SHP77 treated with DMSO at 0.1 percent for 48 hours (cell line): ENCODE measurements at regions not wholly inside any gene's neighbourhood (a gene's known extent, or its start where the extent isn't known, plus 50 kb on each side); places are given as distances from the start of the nearest gene placed in this dataset.
"Not testable (repeated sequence)": the region's sequence is repeated elsewhere in the genome, so short reads cannot be mapped to it uniquely, and the experiment has no call there.

ENCODE experiments used
- DNase-seq: peaks from one replicate; lab custom pipeline; 2025; lab: John Stamatoyannopoulos, UW

GRCh38 chr7:9919-10318 lies 182.5 kb upstream of the FAM20C start:
- not testable (repeated sequence) for DNase-seq

DNA sequence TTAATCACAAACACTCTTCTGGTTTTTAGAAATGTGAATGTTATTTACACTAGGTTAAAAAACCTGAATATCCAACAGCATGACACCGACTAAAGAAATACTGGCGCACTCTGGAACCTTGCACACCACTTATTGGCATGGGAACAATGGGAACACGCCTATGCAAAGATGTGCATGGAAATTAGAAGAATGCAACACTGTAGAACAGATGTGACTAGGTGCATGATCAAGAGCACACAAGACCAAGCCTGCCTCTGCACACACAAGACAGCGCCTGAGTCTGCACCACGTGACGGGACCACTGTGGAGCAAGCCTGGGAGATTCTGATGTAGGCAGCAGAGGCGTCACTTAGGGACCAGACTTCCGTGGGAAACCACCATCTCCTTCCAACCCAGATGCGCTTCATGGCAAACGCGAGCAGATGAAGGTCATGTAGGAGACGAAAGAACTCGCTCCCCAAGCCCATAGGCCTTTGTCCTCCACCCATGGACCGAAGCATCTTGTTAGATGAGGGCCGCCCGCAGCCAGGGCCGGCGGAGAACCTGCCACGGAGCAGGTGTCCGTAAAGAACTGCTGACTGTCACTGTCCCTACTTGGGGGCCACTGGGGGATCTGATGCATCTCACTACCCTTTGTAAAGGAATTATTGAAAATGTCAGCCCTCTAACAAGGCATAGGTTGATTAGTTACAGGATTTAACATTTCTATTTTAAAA lies 159.6 kb upstream of the FAM20C start:
- not testable (repeated sequence) for DNase-seq

GRCh38 chr7:35121-35541 lies 157.2 kb upstream of the FAM20C start:
- not testable (repeated sequence) for DNase-seq

- not testable (repeated sequence) for DNase-seq
Measured at GRCh38 chr7:36539-36938, 155.8 kb upstream of the FAM20C start.

- not testable (repeated sequence) for DNase-seq
Measured at GRCh38 chr7:37656-38055, 154.7 kb upstream of the FAM20C start.

DNA sequence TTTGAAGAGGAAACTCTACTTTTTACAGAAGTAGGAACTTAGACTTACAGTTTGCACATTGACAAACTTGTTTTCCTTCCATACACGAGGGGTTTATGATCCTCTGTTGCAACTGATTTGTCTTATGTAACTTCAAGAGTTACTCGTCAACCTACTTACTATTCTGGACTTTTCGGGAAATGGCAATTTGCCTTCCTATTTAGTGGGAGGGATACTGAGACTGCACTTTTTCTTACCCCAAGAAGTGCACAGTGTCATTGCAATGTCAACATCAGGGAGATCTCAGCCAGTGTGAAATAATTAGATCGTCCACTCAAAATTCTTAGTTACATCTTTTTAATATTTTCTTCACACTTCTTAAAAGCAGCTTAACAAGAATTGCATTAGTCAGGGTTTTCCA lies 153.9 kb upstream of the FAM20C start:
- not testable (repeated sequence) for DNase-seq

DNA sequence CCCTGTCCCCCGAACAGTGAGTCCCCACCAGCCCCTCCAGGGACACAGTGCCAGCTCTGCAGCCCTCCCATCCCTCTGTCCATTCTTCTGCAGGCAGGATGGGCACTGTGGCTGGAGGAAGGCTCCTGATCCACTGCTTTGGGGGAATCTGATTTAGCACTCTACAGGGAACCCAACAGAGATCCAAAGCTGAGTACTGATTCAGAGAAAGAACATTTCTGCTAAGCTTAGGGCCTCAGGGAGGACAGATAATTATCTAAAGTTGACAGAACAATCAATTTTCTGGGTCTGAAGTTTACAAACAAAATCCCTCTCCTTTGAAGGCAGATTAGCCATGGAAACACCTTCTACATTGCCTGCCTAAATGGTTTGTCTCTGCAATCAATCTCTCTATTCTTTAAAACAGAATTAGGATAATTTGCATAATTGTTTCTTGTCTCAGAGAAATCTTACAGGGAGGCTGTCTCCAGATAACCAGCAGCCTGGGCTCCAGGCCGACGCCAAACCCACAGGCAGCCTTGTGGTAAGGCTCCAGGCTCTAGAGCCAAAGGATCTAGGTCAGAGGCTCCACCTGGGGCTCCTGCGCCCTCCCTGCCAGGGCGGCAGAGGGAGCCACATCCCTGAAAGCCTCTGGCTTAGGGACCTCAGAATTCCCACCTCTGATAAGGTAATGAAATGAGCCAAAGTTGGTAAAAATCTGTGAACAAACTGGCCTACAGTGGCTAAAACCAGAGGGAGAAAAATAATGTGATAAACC lies 152.2 kb upstream of the FAM20C start:
- not testable (repeated sequence) for DNase-seq

DNA sequence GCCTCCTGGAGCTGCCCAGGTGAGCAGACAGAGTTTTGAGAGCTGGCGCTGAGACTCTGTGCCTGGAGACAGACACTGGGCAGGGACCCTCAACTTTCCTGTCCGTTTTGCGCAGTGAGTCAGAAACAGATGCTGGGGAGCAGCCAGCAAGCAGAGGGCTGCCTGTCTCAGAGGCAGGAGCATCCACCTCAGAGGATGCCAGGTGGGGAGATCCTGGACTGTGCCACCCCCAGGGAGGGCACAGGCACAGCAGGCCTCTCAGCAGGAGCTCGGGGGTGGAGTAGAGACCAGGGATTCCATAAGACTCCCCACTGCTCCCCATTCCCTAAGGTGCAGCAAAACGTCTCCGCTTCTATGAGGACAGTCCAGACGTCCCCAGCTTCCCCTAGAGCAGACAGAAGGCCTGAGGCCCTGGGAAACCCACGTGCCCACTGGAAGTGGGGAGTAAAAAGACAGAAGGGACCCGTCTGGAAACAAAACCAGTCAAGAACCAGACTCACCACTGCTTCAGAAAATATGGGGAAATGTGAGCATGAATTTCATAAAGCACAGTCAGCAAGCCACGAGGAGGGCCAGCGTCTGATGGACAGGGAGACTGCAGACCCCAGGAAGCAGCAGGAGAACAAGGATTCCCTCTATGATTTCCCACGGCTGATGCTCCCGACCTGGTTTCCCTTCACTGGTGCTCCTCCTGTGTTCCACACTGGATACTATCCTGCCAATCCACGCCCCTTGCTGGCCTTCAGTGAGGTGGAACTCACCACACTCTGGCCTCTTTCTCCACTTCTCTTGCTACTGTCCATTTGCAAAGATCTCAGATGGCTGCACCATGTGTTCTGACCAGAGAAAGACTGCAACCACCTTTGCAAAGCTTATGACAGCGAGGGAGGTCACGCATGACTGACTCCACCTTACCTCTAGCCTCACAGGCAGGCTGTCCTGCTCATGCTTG lies 151.3 kb upstream of the FAM20C start:
- DNase-seq, result no peak

DNA sequence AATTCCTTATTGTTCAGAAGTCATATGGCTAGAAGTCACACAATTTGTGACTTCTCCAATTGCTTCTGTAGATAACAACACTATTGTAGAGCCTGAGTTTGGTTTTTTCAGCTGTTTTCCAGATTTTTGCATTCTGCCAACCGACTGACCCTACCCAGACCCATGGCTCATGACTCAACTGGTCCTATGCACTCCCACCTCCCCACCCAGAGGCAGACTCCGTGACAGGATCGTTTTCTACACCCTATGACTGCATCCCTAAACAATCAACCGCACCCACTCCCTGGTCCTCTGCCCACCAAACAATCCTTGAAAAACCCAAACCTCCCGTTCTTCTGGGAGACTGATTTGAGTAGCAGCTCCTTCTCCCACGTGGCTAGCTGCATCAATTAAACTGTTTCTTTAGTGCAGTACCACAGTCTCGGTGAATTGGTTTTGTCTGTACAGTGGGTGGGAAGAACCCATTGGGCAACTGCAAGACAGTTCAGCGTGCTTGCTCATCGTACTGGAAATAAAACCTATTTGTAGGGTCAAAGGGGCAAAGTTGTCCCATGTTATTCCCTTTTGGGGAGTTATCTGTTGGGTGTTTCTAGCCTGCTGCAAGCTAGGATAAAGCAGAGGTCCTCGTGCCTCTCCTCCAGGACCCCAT lies 150.3 kb upstream of the FAM20C start:
- DNase-seq, result no peak

DNA sequence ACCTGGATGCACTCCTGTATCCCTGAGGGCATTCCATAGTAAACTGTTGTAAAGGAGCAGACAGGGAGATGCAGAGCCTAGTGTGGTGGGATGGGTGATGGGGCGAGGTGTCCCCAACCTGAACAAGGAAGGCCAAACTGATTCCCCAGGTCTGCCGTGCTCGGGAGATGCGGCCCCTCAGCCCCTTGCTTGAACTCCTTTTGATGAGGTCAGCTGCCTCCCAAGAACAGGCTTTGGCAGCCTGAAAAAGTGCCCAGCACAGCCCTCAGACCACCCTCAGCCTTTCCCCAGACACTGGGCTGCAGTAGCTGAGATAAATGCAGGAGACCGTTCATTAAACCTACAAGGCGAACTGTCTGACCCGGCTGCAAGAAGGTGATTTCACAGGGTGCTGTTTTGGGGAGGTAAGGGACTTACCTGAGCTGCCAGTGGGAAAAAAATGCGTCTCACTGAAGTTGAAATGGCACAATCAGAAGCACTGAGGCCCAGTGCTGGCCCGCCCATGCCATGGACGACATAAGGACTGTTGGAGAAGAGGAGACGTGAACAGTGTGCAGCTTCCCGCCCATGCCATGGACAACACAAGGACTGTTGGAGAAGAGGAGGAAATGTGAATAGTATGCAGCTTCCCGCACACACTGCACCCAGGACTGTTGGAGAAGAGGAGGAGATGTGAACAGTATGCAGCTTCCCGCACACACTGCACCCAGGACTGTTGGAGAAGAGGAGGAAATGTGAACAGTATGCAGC lies 148.4 kb upstream of the FAM20C start:
- DNase-seq, result no peak

GRCh38 chr7:44541-44896 lies 147.9 kb upstream of the FAM20C start:
- no peak for DNase-seq

GRCh38 chr7:45106-46090 lies 147.0 kb upstream of the FAM20C start:
- no peak for DNase-seq

- no peak for DNase-seq
Measured at GRCh38 chr7:46123-46829, 146.1 kb upstream of the FAM20C start.

GRCh38 chr7:46830-47140 lies 145.6 kb upstream of the FAM20C start:
- no peak for DNase-seq

DNA sequence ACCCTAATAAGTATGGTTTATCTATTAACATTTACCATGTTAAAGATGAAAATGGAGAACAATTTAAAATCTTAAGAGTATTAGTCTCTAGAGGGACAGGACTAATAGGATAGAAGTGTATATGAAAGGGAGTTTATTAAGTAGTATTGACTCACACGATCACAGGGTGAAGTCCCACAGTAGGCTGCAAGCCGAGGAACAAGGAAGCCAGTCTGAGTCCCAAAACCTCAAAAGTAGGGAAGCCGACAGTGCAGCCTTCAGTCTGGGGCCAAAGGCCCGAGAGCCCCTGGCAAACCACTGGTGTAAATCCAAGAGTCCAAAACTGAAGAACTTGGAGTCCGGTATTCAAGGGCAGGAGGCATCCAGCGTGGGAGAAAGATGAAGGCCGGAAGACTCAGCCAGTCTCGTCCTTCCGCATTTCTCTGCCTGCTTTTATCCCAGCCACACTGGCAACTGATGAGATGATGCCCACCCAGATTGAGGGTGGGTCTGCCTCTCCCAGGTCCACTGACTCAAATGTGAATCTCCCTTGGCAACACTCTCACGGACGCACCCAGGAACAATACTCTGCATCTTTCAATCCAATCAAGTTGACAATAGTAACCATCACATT lies 140.8 kb upstream of the FAM20C start:
- no peak for DNase-seq

DNA sequence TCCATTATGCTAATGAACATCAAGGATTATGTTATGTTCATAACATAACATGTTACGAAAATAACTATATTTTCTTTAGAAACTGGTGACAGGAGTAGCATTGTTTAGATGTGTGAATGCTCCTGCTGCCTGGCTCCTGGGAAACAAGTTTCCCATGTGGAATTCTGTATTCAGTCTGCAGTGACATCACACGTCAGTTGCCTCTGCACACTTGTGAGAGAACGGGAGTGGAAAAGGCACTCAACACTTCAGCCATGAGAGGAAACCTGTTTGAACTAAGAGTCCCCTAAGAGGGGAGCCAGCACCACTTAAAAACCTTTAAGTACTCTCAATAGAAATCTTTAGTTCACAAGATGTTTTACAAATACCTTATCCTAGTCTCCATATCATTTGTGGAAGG lies 140.3 kb upstream of the FAM20C start:
- DNase-seq, result no peak

GRCh38 chr7:53531-53930 lies 138.8 kb upstream of the FAM20C start:
- DNase-seq, result no peak

GRCh38 chr7:54615-55014 lies 137.8 kb upstream of the FAM20C start:
- DNase-seq, result no peak

- DNase-seq, result no peak
Measured at GRCh38 chr7:55690-56248, 136.6 kb upstream of the FAM20C start.
